Astrocyte (in vitro differentiated cells and primary cell): ENCODE measurements at regions not wholly inside any gene's neighbourhood (a gene's known extent, or its start where the extent isn't known, plus 50 kb on each side); places are given as distances from the start of the nearest gene placed in this dataset.

Source experiments
- DNase-seq: peaks from one replicate; pipeline ENCODE4 v3.0.0-alpha.2; 2010; ENCODE audit warnings: low read depth
- FAIRE-seq: peaks from 2 replicates; lab custom pipeline; 2011; peaks lifted over from hg19 to GRCh38; lab: Jason Lieb, UNC
- H2AFZ ChIP-seq: 2 replicates; pipeline ENCODE4 v1.6.0; 2012; ENCODE audit warnings: low read depth, low read length, inconsistent platforms
- H3K27ac ChIP-seq: 2 replicates; pipeline ENCODE4 v1.5.1; 2011; ENCODE audit warnings: low read depth, low read length, inconsistent platforms
- H3K27me3 ChIP-seq: 2 replicates; pipeline ENCODE4 v1.6.0; 2011; ENCODE audit warnings: low read length, inconsistent platforms; ENCODE audit not compliant: insufficient read depth
- H3K36me3 ChIP-seq: 2 replicates; pipeline ENCODE4 v1.5.1; 2011; ENCODE audit warnings: low read length, inconsistent platforms; ENCODE audit not compliant: insufficient read depth
- H3K4me1 ChIP-seq: 2 replicates; pipeline ENCODE4 v1.5.1; 2011; ENCODE audit warnings: low read length, inconsistent platforms; ENCODE audit not compliant: insufficient read depth
- H3K4me2 ChIP-seq: 2 replicates; pipeline ENCODE4 v1.6.0; 2012; ENCODE audit warnings: low read length, inconsistent platforms
- H3K4me3 ChIP-seq: 2 replicates; pipeline ENCODE4 v1.5.1; 2011; ENCODE audit warnings: low read depth, mild to moderate bottlenecking, low read length, inconsistent platforms; ENCODE audit not compliant: insufficient read depth
- H3K79me2 ChIP-seq: 2 replicates; pipeline ENCODE4 v1.6.0; 2012; ENCODE audit warnings: mild to moderate bottlenecking, low read length, inconsistent platforms; ENCODE audit not compliant: insufficient read depth
- H3K9ac ChIP-seq: 2 replicates; pipeline ENCODE4 v1.6.0; 2012; ENCODE audit warnings: mild to moderate bottlenecking, low read length, inconsistent platforms
- H3K9me3 ChIP-seq: 2 replicates; pipeline ENCODE4 v1.5.1; 2012; ENCODE audit warnings: low read depth, mild to moderate bottlenecking, low read length, inconsistent platforms; ENCODE audit not compliant: insufficient read depth
- H4K20me1 ChIP-seq: 2 replicates; pipeline ENCODE4 v1.6.0; 2012; ENCODE audit warnings: low read length, inconsistent platforms; ENCODE audit not compliant: insufficient read depth
- H3K27ac Mint-ChIP-seq: one replicate; pipeline ENCODE4 v1.8.0; 2021; ENCODE audit warnings: mild to moderate bottlenecking, mixed read lengths; ENCODE audit not compliant: unreplicated experiment
- H3K27me3 Mint-ChIP-seq: one replicate; pipeline ENCODE4 v1.8.0; 2021; ENCODE audit warnings: low read depth, mixed read lengths; ENCODE audit not compliant: unreplicated experiment
- H3K36me3 Mint-ChIP-seq: one replicate; pipeline ENCODE4 v1.8.0; 2021; ENCODE audit warnings: low read depth, mixed read lengths; ENCODE audit not compliant: unreplicated experiment
- H3K4me1 Mint-ChIP-seq: one replicate; pipeline ENCODE4 v1.8.0; 2021; ENCODE audit warnings: low read depth, mixed read lengths; ENCODE audit not compliant: unreplicated experiment
- H3K4me3 Mint-ChIP-seq: one replicate; pipeline ENCODE4 v1.8.0; 2021; ENCODE audit warnings: mild to moderate bottlenecking, moderate library complexity, mixed read lengths; ENCODE audit not compliant: unreplicated experiment
- H3K9me3 Mint-ChIP-seq: one replicate; pipeline ENCODE4 v1.8.0; 2021; ENCODE audit warnings: mild to moderate bottlenecking, mixed read lengths; ENCODE audit not compliant: unreplicated experiment
- CTCF ChIP-seq: IDR thresholded peaks from 2 replicates; pipeline ENCODE4 v1.5.1; 2011; ENCODE audit warnings: low read depth, mild to moderate bottlenecking, inconsistent platforms, low read length, moderate library complexity; ENCODE audit not compliant: insufficient read depth
- EZH2 ChIP-seq: IDR thresholded peaks from 2 replicates; pipeline ENCODE4 v1.6.1; 2012; ENCODE audit warnings: mild to moderate bottlenecking, low read length, inconsistent platforms; ENCODE audit not compliant: insufficient read depth

DNA sequence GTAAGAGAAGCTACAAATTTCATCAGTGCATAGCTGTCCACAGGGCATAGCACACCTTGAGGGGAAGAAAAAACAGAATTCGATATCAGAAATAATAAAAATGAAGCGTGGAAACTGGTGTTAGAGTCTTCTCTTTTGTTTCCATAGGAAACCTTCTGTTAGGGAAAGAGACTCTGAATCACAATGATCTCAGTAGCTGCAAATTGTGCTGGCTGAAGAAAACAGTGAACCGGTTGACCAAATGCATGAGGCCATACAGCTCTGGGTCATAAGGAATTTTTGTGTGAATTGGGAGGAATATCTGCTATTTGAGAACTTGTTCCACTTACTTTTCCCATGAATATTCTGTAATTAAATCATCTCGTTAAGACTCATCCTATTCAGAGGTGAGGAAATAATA lies 580.2 kb upstream of the NECTIN3 start:
- FAIRE-seq = no peak
- no peaks in the 10 kb centered on the region for H3K36me3 Mint-ChIP-seq
- H3K9me3 ChIP-seq = no peaks in the 10 kb centered on the region

GRCh38 chr3:110492876-110493275 lies 578.7 kb upstream of the NECTIN3 start:
- FAIRE-seq = no peak
- H3K4me1 Mint-ChIP-seq = no peaks in the 10 kb centered on the region
- Histone ChIP-seq H3K4me3 (no peak overlapping the region), H4K20me1 (no peaks in the 10 kb centered on the region), H3K9ac (no peak overlapping the region), H3K36me3 (no peaks in the 10 kb centered on the region), H2AFZ (no peak overlapping the region), H3K4me1 (no peaks in the 10 kb centered on the region), H3K27ac (no peak overlapping the region), H3K79me2 (no peaks in the 10 kb centered on the region), H3K9me3 (no peaks in the 10 kb centered on the region), H3K4me2 (no peak overlapping the region), H3K27me3 (no peaks in the 10 kb centered on the region)
- H3K9me3 Mint-ChIP-seq = peaks cover 3% of the 10 kb centered on the region
- TF ChIP-seq CTCF = no peak
- no peak for TF ChIP-seq EZH2
- no peak overlapping the region for H3K27ac Mint-ChIP-seq
- no peaks in the 10 kb centered on the region for H3K27me3 Mint-ChIP-seq
- no peak overlapping the region for H3K4me3 Mint-ChIP-seq
- H3K36me3 Mint-ChIP-seq = no peaks in the 10 kb centered on the region
- DNase-seq = no peak

More for the DNA sequence above, 580.2 kb upstream of the NECTIN3 start:
- no peak overlapping the region for H3K4me3 ChIP-seq
- no peaks in the 10 kb centered on the region for H3K4me1 Mint-ChIP-seq
- H3K27ac Mint-ChIP-seq = no peak overlapping the region
- no peaks in the 10 kb centered on the region for H3K36me3 ChIP-seq
- TF ChIP-seq CTCF (no peak), EZH2 (no peak)
- peaks cover 8% of the 10 kb centered on the region for H3K9me3 Mint-ChIP-seq
- DNase-seq = no peak
- no peaks in the 10 kb centered on the region for H4K20me1 ChIP-seq
- no peaks in the 10 kb centered on the region for H3K27me3 ChIP-seq
- H2AFZ ChIP-seq = no peak overlapping the region
- H3K4me1 ChIP-seq = no peaks in the 10 kb centered on the region
- no peaks in the 10 kb centered on the region for H3K27me3 Mint-ChIP-seq
- H3K4me2 ChIP-seq = no peak overlapping the region
- no peak overlapping the region for H3K9ac ChIP-seq
- no peak overlapping the region for H3K27ac ChIP-seq
- no peaks in the 10 kb centered on the region for H3K79me2 ChIP-seq
- no peak overlapping the region for H3K4me3 Mint-ChIP-seq

DNA sequence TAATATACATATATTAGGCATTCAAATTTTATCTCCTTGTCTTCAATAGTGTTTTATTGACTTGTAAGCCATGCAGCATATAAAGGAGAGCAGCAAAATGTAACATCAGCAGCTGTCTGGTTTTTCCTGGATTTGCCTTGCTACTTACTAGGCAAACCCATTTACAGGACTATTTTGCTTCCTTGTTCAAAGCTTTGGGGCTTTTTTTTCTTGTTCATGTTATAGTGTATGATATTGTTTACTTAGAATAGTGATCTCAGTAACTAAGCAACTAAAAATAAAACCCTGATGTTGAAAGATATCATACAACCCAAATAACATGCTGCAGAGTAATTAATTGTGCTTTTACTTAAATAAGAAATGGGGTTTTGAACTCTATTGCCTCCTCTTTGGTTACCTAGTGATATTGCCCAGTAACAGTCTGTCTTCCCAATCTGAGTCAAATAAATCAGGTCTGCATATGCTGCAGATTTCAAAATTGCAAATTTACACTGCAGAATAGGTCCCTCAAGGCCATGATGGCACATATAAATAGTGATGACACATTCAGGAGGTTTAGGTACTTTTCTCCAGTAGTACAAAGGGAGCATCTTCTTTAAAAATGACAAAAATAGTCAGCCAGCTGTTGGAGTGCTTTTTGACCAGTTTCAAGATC lies 578.1 kb upstream of the NECTIN3 start:
- Histone ChIP-seq H3K27ac (no peak overlapping the region), H3K9me3 (no peaks in the 10 kb centered on the region), H3K9ac (no peak overlapping the region), H2AFZ (no peak overlapping the region), H3K79me2 (no peaks in the 10 kb centered on the region), H3K36me3 (no peaks in the 10 kb centered on the region), H4K20me1 (no peaks in the 10 kb centered on the region), H3K27me3 (no peaks in the 10 kb centered on the region), H3K4me1 (no peaks in the 10 kb centered on the region), H3K4me2 (no peak overlapping the region), H3K4me3 (no peak overlapping the region)
- Mint-ChIP-seq H3K9me3 (peaks cover 2% of the 10 kb centered on the region), H3K4me1 (no peaks in the 10 kb centered on the region), H3K27ac (no peak overlapping the region), H3K36me3 (no peaks in the 10 kb centered on the region), H3K4me3 (no peak overlapping the region), H3K27me3 (no peaks in the 10 kb centered on the region)
- FAIRE-seq = no peak
- no peak for DNase-seq
- no peak for TF ChIP-seq EZH2
- no peak for TF ChIP-seq CTCF
